ENCODE measurements at regions not wholly inside any gene's neighbourhood (a gene's known extent, or its start where the extent isn't known, plus 50 kb on each side); places are given as distances from the start of the nearest gene placed in this dataset.
A peak's percentile ranks its signal among the peaks of the same experiment; 100 is the strongest.
"Not testable (repeated sequence)": the region's sequence is repeated elsewhere in the genome, so short reads cannot be mapped to it uniquely, and the experiment has no call there.

- DNase-seq: not testable (repeated sequence)
Measured at GRCh38 chr21:28052956-28053355, 939.7 kb downstream of the LTN1 start.

- peak; percentile 58 for DNase-seq
Measured at GRCh38 chr21:28051649-28052048, 941.0 kb downstream of the LTN1 start.

GRCh38 chr21:28035692-28036091, 957.0 kb downstream of the LTN1 start:
- not testable (repeated sequence) for DNase-seq

- not testable (repeated sequence) for DNase-seq
Measured at GRCh38 chr21:28034916-28035315, 957.8 kb downstream of the LTN1 start.

- DNase-seq: not testable (repeated sequence)
Measured at GRCh38 chr21:28034334-28034733, 958.3 kb downstream of the LTN1 start.

- not testable (repeated sequence) for DNase-seq
Measured at GRCh38 chr21:28032652-28033051, 960.0 kb downstream of the LTN1 start.

- DNase-seq: not testable (repeated sequence)
Measured at GRCh38 chr21:28031066-28031465, 961.6 kb downstream of the LTN1 start.

GRCh38 chr21:28025111-28025510, 967.6 kb downstream of the LTN1 start:
- no peak for DNase-seq

- DNase-seq: peak; percentile 25
Measured at GRCh38 chr21:28018741-28019669, 973.7 kb downstream of the LTN1 start.

- no peak for DNase-seq
Measured at GRCh38 chr21:28018213-28018612, 974.5 kb downstream of the LTN1 start.

GRCh38 chr21:28016571-28016970, 976.1 kb downstream of the LTN1 start:
- no peak for DNase-seq

GRCh38 chr21:28013123-28013522, 979.6 kb downstream of the LTN1 start:
- not testable (repeated sequence) for DNase-seq

- DNase-seq: not testable (repeated sequence)
Measured at GRCh38 chr21:28011970-28012369, 980.7 kb downstream of the LTN1 start.

GRCh38 chr21:28008245-28008644, 984.4 kb downstream of the LTN1 start:
- DNase-seq: not testable (repeated sequence)

GRCh38 chr21:28003627-28004026, 989.0 kb downstream of the LTN1 start:
- not testable (repeated sequence) for DNase-seq

- DNase-seq: not testable (repeated sequence)
Measured at GRCh38 chr21:27996906-27997305, 995.8 kb downstream of the LTN1 start.

- DNase-seq: not testable (repeated sequence)
Measured at GRCh38 chr21:27984663-27985325, 1007.9 kb downstream of the LTN1 start.

- DNase-seq: not testable (repeated sequence)
Measured at GRCh38 chr21:27979446-27979845, 1012.6 kb upstream of the ADAMTS5 start.

- no peak for DNase-seq
Measured at GRCh38 chr21:27975514-27975913, 1008.6 kb upstream of the ADAMTS5 start.

GRCh38 chr21:27974152-27974551, 1007.3 kb upstream of the ADAMTS5 start:
- DNase-seq: not testable (repeated sequence)

- not testable (repeated sequence) for DNase-seq
Measured at GRCh38 chr21:27968240-27968639, 1001.4 kb upstream of the ADAMTS5 start.

GRCh38 chr21:27954543-27955165, 987.8 kb upstream of the ADAMTS5 start:
- DNase-seq: no peak
